ENCODE measurements at regions not wholly inside any gene's neighbourhood (a gene's known extent, or its start where the extent isn't known, plus 50 kb on each side); places are given as distances from the start of the nearest gene placed in this dataset.
A peak's percentile ranks its signal among the peaks of the same experiment; 100 is the strongest.

- DNase-seq, result no peak
Observed at GRCh38 chr20:24097506-24098245, 109.1 kb upstream of the GGTLC1 start.

- DNase-seq, result no peak
Observed at GRCh38 chr20:24096864-24097450, 108.4 kb upstream of the GGTLC1 start.

- no peak for DNase-seq
Observed at GRCh38 chr20:24096264-24096663, 107.7 kb upstream of the GGTLC1 start.

- DNase-seq, result peak; percentile 1
Observed at GRCh38 chr20:24095756-24096155, 107.2 kb upstream of the GGTLC1 start.

GRCh38 chr20:24095303-24095702 is 106.7 kb upstream of the GGTLC1 start:
- no peak for DNase-seq

GRCh38 chr20:24089576-24089975 is 101.0 kb upstream of the GGTLC1 start:
- DNase-seq, result no peak

GRCh38 chr20:24086121-24086520 is 97.5 kb upstream of the GGTLC1 start:
- DNase-seq, result no peak

GRCh38 chr20:24084281-24084680 is 95.7 kb upstream of the GGTLC1 start:
- DNase-seq, result no peak

GRCh38 chr20:24081077-24081476 is 92.5 kb upstream of the GGTLC1 start:
- DNase-seq, result no peak

- DNase-seq, result no peak
Observed at GRCh38 chr20:24079661-24080412, 91.3 kb upstream of the GGTLC1 start.

- no peak for DNase-seq
Observed at GRCh38 chr20:24077145-24077544, 88.6 kb upstream of the GGTLC1 start.

- DNase-seq, result no peak
Observed at GRCh38 chr20:24070679-24071078, 82.1 kb upstream of the GGTLC1 start.

- DNase-seq, result no peak
Observed at GRCh38 chr20:24066076-24066700, 77.6 kb upstream of the GGTLC1 start.

- DNase-seq, result no peak
Observed at GRCh38 chr20:24064915-24065314, 76.3 kb upstream of the GGTLC1 start.

GRCh38 chr20:24064092-24064491 is 75.5 kb upstream of the GGTLC1 start:
- DNase-seq, result no peak

- no peak for DNase-seq
Observed at GRCh38 chr20:24063100-24063499, 74.5 kb upstream of the GGTLC1 start.

GRCh38 chr20:24060851-24061590 is 72.4 kb upstream of the GGTLC1 start:
- no peak for DNase-seq

- no peak for DNase-seq
Observed at GRCh38 chr20:24059174-24059573, 70.6 kb upstream of the GGTLC1 start.

GRCh38 chr20:24056491-24056890 is 67.9 kb upstream of the GGTLC1 start:
- DNase-seq, result no peak

- no peak for DNase-seq
Observed at GRCh38 chr20:24052599-24053275, 64.2 kb upstream of the GGTLC1 start.

- no peak for DNase-seq
Observed at GRCh38 chr20:24051160-24051559, 62.6 kb upstream of the GGTLC1 start.

GRCh38 chr20:24050119-24050518 is 61.5 kb upstream of the GGTLC1 start:
- DNase-seq, result no peak

All from NCI-H2107 (cell line).